SK-N-SH treated with all-trans-retinoic acid at 6 μM for 48 hours (cell line): ENCODE measurements at regions not wholly inside any gene's neighbourhood (a gene's known extent, or its start where the extent isn't known, plus 50 kb on each side); places are given as distances from the start of the nearest gene placed in this dataset.

Experiments
- ATAC-seq: fragments of 200-7000 bp; cut with Tn5 transposase; 3 replicates; pipeline ENCODE4 v1.9.1; 2020; ENCODE audit warnings: mild to moderate bottlenecking, moderate library complexity
- ARNTL ChIP-seq: fragments of 450-650 bp; formaldehyde crosslinking; IDR thresholded peaks from 2 replicates; pipeline ENCODE4 v1.5.0; 2020; ENCODE audit warnings: low read depth, mild to moderate bottlenecking, moderate library complexity, borderline replicate concordance
- CSDC2 ChIP-seq: fragments of 250-450 bp; sonication (Bioruptor Pico); IDR thresholded peaks from 2 replicates; pipeline ENCODE4 v1.5.0; 2020; ENCODE audit warnings: mild to moderate bottlenecking, moderate library complexity
- ESRRG ChIP-seq: fragments of 250-450 bp; sonication (Bioruptor Pico); IDR thresholded peaks from 2 replicates; pipeline ENCODE4 v1.6.1; 2021; ENCODE audit warnings: mild to moderate bottlenecking
- GLIS3 ChIP-seq: fragments of 250-450 bp; sonication (Bioruptor Pico); IDR thresholded peaks from 2 replicates; pipeline ENCODE4 v1.5.0; 2020; ENCODE audit warnings: mild to moderate bottlenecking, moderate library complexity
- ISL1 ChIP-seq: fragments of 250-450 bp; sonication (Bioruptor Pico); IDR thresholded peaks from 2 replicates; pipeline ENCODE4 v2.1.2; 2022; ENCODE audit warnings: mild to moderate bottlenecking, moderate library complexity
- OSR1 ChIP-seq: fragments of 250-450 bp; sonication (Bioruptor Pico); IDR thresholded peaks from 2 replicates; pipeline ENCODE4 v1.8.0; 2022; ENCODE audit warnings: moderate library complexity, mild to moderate bottlenecking, inconsistent platforms
- PPARA ChIP-seq: fragments of 250-450 bp; sonication (Bioruptor Pico); IDR thresholded peaks from 2 replicates; pipeline ENCODE4 v1.5.0; 2020; ENCODE audit warnings: mild to moderate bottlenecking, borderline replicate concordance
- RARB ChIP-seq: fragments of 250-450 bp; sonication (Bioruptor Pico); IDR thresholded peaks from 2 replicates; pipeline ENCODE4 v1.8.0; 2021; ENCODE audit warnings: mild to moderate bottlenecking, moderate library complexity
- SNAI2 ChIP-seq: fragments of 250-450 bp; sonication (Bioruptor Pico); IDR thresholded peaks from 2 replicates; pipeline ENCODE4 v1.5.0; 2020; ENCODE audit warnings: mild to moderate bottlenecking, moderate library complexity
- TCF4 ChIP-seq: fragments of 250-450 bp; sonication (Bioruptor Pico); IDR thresholded peaks from 2 replicates; pipeline ENCODE4 v1.8.0; 2021; ENCODE audit warnings: mild to moderate bottlenecking, moderate library complexity, borderline replicate concordance
- TOX ChIP-seq: fragments of 250-450 bp; sonication (Bioruptor Pico); IDR thresholded peaks from 2 replicates; pipeline ENCODE4 v1.8.0; 2021; ENCODE audit warnings: mild to moderate bottlenecking, moderate library complexity, borderline replicate concordance
- ZC3H10 ChIP-seq: fragments of 250-450 bp; sonication (Bioruptor Pico); IDR thresholded peaks from 2 replicates; pipeline ENCODE4 v1.5.1; 2021; ENCODE audit warnings: mild to moderate bottlenecking, moderate library complexity
- ZFP3 ChIP-seq: fragments of 250-450 bp; sonication (Bioruptor Pico); IDR thresholded peaks from 2 replicates; pipeline ENCODE4 v1.5.0; 2020; ENCODE audit warnings: mild to moderate bottlenecking, moderate library complexity
- ZNF70 ChIP-seq: fragments of 450-650 bp; formaldehyde crosslinking; IDR thresholded peaks from 2 replicates; pipeline ENCODE4 v1.5.0; 2020; ENCODE audit warnings: mild to moderate bottlenecking, moderate library complexity
- ZNF8 ChIP-seq: fragments of 450-650 bp; formaldehyde crosslinking; IDR thresholded peaks from 2 replicates; pipeline ENCODE4 v1.5.0; 2020; ENCODE audit warnings: mild to moderate bottlenecking, moderate library complexity
- TF ChIP-seq, protein P1 (sequence below): fragments of 250-450 bp; sonication (Bioruptor Pico); IDR thresholded peaks from 2 replicates; pipeline ENCODE4 v1.5.0; 2020; ENCODE audit warnings: mild to moderate bottlenecking, moderate library complexity
- TF ChIP-seq, protein P2 (sequence below): fragments of 250-450 bp; sonication (Bioruptor Pico); IDR thresholded peaks from 2 replicates; pipeline ENCODE4 v1.5.1; 2020; ENCODE audit warnings: low read depth, mild to moderate bottlenecking, moderate library complexity
- TF ChIP-seq, protein P3 (sequence below): fragments of 250-450 bp; sonication (Bioruptor Pico); IDR thresholded peaks from 2 replicates; pipeline ENCODE4 v1.5.1; 2021; ENCODE audit warnings: mild to moderate bottlenecking, moderate library complexity
- TF ChIP-seq, protein P4 (sequence below): fragments of 250-450 bp; sonication (Bioruptor Pico); IDR thresholded peaks from 2 replicates; pipeline ENCODE4 v1.8.0; 2020; ENCODE audit warnings: mild to moderate bottlenecking, moderate library complexity, borderline replicate concordance
- TF ChIP-seq, protein P5 (sequence below): fragments of 250-450 bp; sonication (Bioruptor Pico); IDR thresholded peaks from 2 replicates; pipeline ENCODE4 v1.8.0; 2021; ENCODE audit warnings: low read depth, mild to moderate bottlenecking, moderate library complexity, borderline replicate concordance

DNA sequence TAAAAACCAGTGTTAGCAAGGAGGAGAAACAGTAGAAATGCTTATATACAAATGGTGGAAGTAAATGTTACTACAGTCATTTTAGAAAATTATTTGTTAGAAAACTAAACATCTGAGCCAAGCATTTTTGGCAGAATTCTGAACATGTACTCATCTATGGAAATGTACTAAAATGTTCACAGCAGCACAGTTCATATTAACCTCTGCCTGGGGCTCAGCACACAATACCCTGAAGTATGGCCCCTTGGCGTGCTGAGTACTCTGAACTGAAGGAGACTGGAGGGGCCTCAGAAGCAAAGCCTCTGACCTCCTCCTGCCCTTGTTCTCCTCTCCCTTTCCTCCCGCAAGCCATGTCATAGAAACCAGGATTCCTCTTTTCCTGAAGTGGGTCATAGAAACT is 66.2 kb upstream of the RALGAPA2 start (continued):
- TF ChIP-seq, protein P1, sequence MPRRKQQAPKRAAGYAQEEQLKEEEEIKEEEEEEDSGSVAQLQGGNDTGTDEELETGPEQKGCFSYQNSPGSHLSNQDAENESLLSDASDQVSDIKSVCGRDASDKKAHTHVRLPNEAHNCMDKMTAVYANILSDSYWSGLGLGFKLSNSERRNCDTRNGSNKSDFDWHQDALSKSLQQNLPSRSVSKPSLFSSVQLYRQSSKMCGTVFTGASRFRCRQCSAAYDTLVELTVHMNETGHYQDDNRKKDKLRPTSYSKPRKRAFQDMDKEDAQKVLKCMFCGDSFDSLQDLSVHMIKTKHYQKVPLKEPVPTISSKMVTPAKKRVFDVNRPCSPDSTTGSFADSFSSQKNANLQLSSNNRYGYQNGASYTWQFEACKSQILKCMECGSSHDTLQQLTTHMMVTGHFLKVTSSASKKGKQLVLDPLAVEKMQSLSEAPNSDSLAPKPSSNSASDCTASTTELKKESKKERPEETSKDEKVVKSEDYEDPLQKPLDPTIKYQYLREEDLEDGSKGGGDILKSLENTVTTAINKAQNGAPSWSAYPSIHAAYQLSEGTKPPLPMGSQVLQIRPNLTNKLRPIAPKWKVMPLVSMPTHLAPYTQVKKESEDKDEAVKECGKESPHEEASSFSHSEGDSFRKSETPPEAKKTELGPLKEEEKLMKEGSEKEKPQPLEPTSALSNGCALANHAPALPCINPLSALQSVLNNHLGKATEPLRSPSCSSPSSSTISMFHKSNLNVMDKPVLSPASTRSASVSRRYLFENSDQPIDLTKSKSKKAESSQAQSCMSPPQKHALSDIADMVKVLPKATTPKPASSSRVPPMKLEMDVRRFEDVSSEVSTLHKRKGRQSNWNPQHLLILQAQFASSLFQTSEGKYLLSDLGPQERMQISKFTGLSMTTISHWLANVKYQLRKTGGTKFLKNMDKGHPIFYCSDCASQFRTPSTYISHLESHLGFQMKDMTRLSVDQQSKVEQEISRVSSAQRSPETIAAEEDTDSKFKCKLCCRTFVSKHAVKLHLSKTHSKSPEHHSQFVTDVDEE, result no peak
- TF ChIP-seq ZNF70 (CRISPR knock-in tag) (no peak), TCF4 (CRISPR knock-in tag) (no peak)

DNA sequence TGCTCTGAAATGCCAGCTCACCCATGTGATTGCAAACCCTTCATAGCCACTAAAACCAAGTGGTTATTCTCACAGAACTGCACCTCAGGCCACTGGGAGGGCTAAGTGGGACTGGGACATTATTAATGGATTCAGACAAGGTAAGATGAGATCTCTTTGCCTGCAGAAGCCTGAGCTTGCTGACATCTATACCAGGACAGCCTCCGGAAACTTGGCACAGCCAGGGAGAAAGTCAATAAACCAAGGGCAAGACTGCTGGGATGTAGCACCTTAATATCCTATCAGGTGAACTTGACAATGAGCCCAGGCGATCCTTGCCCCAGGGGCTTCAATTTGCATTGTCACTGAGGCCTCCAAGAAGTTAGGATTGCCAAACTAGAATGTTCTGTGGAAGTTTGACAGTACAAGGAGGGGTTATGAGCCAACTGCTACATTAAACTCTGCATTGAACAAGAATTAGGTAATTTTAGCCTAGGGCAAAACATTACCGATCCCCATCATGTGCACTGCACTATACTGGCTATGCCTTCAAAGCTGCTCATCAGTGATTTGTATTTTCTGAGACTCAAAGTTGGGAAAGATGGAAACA is 60.1 kb upstream of the RALGAPA2 start:
- no peak for TF ChIP-seq SNAI2 (CRISPR knock-in tag)
- TF ChIP-seq ZNF8 (CRISPR knock-in tag), result no peak
- TF ChIP-seq CSDC2 (CRISPR knock-in tag), result no peak
- no peak for TF ChIP-seq TOX
- no peak for TF ChIP-seq ARNTL (CRISPR knock-in tag)
- TF ChIP-seq, protein P1, result no peak
- TF ChIP-seq ZFP3 (CRISPR knock-in tag), result no peak
- no peak for TF ChIP-seq ESRRG (CRISPR knock-in tag)
- TF ChIP-seq, protein P2, sequence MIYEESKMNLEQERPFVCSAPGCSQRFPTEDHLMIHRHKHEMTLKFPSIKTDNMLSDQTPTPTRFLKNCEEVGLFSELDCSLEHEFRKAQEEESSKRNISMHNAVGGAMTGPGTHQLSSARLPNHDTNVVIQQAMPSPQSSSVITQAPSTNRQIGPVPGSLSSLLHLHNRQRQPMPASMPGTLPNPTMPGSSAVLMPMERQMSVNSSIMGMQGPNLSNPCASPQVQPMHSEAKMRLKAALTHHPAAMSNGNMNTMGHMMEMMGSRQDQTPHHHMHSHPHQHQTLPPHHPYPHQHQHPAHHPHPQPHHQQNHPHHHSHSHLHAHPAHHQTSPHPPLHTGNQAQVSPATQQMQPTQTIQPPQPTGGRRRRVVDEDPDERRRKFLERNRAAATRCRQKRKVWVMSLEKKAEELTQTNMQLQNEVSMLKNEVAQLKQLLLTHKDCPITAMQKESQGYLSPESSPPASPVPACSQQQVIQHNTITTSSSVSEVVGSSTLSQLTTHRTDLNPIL, result no peak
- TF ChIP-seq PPARA (CRISPR knock-in tag), result no peak
- no peak for TF ChIP-seq GLIS3 (CRISPR knock-in tag)
- TF ChIP-seq, protein P3, sequence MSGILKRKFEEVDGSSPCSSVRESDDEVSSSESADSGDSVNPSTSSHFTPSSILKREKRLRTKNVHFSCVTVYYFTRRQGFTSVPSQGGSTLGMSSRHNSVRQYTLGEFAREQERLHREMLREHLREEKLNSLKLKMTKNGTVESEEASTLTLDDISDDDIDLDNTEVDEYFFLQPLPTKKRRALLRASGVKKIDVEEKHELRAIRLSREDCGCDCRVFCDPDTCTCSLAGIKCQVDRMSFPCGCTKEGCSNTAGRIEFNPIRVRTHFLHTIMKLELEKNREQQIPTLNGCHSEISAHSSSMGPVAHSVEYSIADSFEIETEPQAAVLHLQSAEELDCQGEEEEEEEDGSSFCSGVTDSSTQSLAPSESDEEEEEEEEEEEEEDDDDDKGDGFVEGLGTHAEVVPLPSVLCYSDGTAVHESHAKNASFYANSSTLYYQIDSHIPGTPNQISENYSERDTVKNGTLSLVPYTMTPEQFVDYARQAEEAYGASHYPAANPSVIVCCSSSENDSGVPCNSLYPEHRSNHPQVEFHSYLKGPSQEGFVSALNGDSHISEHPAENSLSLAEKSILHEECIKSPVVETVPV (CRISPR knock-in tag), result no peak
- TF ChIP-seq ISL1 (CRISPR knock-in tag), result no peak
- no peak for TF ChIP-seq TCF4 (CRISPR knock-in tag)
- TF ChIP-seq, protein P4, sequence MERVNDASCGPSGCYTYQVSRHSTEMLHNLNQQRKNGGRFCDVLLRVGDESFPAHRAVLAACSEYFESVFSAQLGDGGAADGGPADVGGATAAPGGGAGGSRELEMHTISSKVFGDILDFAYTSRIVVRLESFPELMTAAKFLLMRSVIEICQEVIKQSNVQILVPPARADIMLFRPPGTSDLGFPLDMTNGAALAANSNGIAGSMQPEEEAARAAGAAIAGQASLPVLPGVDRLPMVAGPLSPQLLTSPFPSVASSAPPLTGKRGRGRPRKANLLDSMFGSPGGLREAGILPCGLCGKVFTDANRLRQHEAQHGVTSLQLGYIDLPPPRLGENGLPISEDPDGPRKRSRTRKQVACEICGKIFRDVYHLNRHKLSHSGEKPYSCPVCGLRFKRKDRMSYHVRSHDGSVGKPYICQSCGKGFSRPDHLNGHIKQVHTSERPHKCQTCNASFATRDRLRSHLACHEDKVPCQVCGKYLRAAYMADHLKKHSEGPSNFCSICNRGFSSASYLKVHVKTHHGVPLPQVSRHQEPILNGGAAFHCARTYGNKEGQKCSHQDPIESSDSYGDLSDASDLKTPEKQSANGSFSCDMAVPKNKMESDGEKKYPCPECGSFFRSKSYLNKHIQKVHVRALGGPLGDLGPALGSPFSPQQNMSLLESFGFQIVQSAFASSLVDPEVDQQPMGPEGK (CRISPR knock-in tag), result no peak
- TF ChIP-seq, protein P5, sequence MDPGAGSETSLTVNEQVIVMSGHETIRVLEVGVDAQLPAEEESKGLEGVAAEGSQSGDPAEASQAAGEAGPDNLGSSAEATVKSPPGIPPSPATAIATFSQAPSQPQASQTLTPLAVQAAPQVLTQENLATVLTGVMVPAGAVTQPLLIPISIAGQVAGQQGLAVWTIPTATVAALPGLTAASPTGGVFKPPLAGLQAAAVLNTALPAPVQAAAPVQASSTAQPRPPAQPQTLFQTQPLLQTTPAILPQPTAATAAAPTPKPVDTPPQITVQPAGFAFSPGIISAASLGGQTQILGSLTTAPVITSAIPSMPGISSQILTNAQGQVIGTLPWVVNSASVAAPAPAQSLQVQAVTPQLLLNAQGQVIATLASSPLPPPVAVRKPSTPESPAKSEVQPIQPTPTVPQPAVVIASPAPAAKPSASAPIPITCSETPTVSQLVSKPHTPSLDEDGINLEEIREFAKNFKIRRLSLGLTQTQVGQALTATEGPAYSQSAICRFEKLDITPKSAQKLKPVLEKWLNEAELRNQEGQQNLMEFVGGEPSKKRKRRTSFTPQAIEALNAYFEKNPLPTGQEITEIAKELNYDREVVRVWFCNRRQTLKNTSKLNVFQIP, result no peak
- no peak for TF ChIP-seq RARB (CRISPR knock-in tag)
- no peak for TF ChIP-seq OSR1 (CRISPR knock-in tag)
- TF ChIP-seq ZNF70 (CRISPR knock-in tag), result no peak
- no peak for TF ChIP-seq ZC3H10 (CRISPR knock-in tag)
- no peak for ATAC-seq
